ENCODE measurements at regions not wholly inside any gene's neighbourhood (a gene's known extent, or its start where the extent isn't known, plus 50 kb on each side); places are given as distances from the start of the nearest gene placed in this dataset.

DNA sequence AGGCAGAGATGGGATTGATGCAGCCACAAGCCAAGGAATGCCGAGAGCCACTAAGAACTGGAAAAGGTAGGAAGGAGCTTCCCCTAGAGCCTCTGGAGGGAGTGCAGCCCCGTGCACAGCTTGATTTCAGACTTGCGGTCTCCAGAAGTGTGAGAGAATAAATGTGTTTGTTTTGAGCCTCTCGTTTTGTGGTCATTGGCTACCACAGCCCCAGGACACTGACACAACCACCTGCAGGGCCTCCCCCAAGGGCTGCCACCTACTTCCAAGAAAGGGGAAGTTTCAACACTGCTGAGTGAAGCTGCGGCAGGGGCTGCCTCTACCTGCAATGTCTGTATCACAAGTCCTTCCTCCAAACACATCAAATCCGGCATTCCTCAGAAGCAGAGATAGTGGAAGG, 346.9 kb downstream of the C16orf95 start:
- TF ChIP-seq, protein P1, sequence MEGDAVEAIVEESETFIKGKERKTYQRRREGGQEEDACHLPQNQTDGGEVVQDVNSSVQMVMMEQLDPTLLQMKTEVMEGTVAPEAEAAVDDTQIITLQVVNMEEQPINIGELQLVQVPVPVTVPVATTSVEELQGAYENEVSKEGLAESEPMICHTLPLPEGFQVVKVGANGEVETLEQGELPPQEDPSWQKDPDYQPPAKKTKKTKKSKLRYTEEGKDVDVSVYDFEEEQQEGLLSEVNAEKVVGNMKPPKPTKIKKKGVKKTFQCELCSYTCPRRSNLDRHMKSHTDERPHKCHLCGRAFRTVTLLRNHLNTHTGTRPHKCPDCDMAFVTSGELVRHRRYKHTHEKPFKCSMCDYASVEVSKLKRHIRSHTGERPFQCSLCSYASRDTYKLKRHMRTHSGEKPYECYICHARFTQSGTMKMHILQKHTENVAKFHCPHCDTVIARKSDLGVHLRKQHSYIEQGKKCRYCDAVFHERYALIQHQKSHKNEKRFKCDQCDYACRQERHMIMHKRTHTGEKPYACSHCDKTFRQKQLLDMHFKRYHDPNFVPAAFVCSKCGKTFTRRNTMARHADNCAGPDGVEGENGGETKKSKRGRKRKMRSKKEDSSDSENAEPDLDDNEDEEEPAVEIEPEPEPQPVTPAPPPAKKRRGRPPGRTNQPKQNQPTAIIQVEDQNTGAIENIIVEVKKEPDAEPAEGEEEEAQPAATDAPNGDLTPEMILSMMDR (IDR thresholded peaks at IDR 0.05; ENCODE audit: low read length) = no peak
- TF ChIP-seq EZH2 (optimal IDR thresholded peaks at IDR 0.05; ENCODE audit: low read depth, low read length) (no peak), EZH2phosphoT487 (IDR thresholded peaks at IDR 0.05; ENCODE audit: low read length) (no peak)
